ENCODE measurements at regions not wholly inside any gene's neighbourhood (a gene's known extent, or its start where the extent isn't known, plus 50 kb on each side); places are given as distances from the start of the nearest gene placed in this dataset.

- TF ChIP-seq CTCF (IDR thresholded peaks at IDR 0.05 in 8 of 11, conservative IDR thresholded peaks at IDR 0.05 in 3 of 11), result no peak
- TF ChIP-seq POLR2A (IDR thresholded peaks at IDR 0.05), result no peak
These were observed 473.5 kb downstream of the BTG1 start for GRCh38 chr12:91672130-91672529.
